GM12878 (cell line): ENCODE measurements at regions not wholly inside any gene's neighbourhood (a gene's known extent, or its start where the extent isn't known, plus 50 kb on each side); places are given as distances from the start of the nearest gene placed in this dataset.

Source experiments
- ATAC-seq: fragments of 200-7000 bp; cut with Tn5 transposase; 3 replicates; pipeline ENCODE4 v1.9.1; 2020; ENCODE audit warnings: mild to moderate bottlenecking, moderate library complexity
- BruUV-seq: library from RNA; stranded (reverse); fragments of 400-500 nt; replicated peaks from 2 replicates; lab custom pipeline; 2021; lab: Mats Ljungman, UMichigan
- CTCF ChIA-PET: fragments of 300-600 bp; sonication (Branson Sonifier 250); formaldehyde crosslinking; extraction: SDS; loops from one replicate; lab custom pipeline; 2021; ENCODE audit warnings: inconsistent platforms; lab: Yijun Ruan, JAX
- POLR2A ChIA-PET: fragments of 350-600 bp; formaldehyde crosslinking; extraction: SDS; loops from one replicate; lab custom pipeline; 2021; ENCODE audit warnings: inconsistent platforms; lab: Charles Lee
- RAD21 ChIA-PET: fragments of 300-600 bp; sonication (Branson Sonifier 250); formaldehyde crosslinking; loops from one replicate; lab custom pipeline; 2023; ENCODE audit warnings: antibody characterized with exemption; ENCODE audit not compliant: unreplicated experiment; lab: Charles Lee
- SMC1A ChIA-PET: fragments of 300-600 bp; sonication (Branson Sonifier 250); formaldehyde crosslinking; loops from one replicate; lab custom pipeline; 2023; ENCODE audit not compliant: unreplicated experiment, uncharacterized antibody; lab: Charles Lee
- DNase-seq: peaks from one replicate; pipeline ENCODE4 v3.0.0-alpha.2; 2011; ENCODE audit warnings: low read depth, low spot score
- FAIRE-seq: peaks from 3 replicates; lab custom pipeline; 2011; peaks lifted over from hg19 to GRCh38; lab: Jason Lieb, UNC
- H2AFZ ChIP-seq: 2 replicates; pipeline ENCODE4 v1.6.0; 2011; ENCODE audit warnings: low read depth, low read length, control low read depth; ENCODE audit not compliant: control insufficient read depth
- H3K27ac ChIP-seq: 2 replicates; pipeline ENCODE4 v1.5.1; 2011; ENCODE audit warnings: control low read depth; ENCODE audit not compliant: control insufficient read depth, insufficient read depth
- H3K27me3 ChIP-seq, 2 experiments: replicated peaks in 1 of 2; 2 replicates each; pipeline versions ENCODE4 v1.6.0 to v1.6.1; 2011; ENCODE audit warnings: low read length in 1 of 2; ENCODE audit not compliant: control insufficient read depth in 2 of 2, insufficient read depth in 2 of 2
- H3K36me3 ChIP-seq, 2 experiments: 2 replicates each; pipeline ENCODE4 v1.5.1; 2011; ENCODE audit warnings: low read length in 1 of 2; ENCODE audit not compliant: control insufficient read depth in 2 of 2, insufficient read depth in 2 of 2
- H3K4me1 ChIP-seq: 2 replicates; pipeline ENCODE4 v1.6.1; 2011; ENCODE audit warnings: mild to moderate bottlenecking, low read length, moderate library complexity, mixed read lengths; ENCODE audit not compliant: control insufficient read depth, insufficient read depth
- H3K4me2 ChIP-seq: 2 replicates; pipeline ENCODE4 v1.6.0; 2011; ENCODE audit warnings: control low read depth; ENCODE audit not compliant: control insufficient read depth, insufficient read depth
- H3K4me3 ChIP-seq: fragments of 200-600 bp; sonication (generic); 2 replicates; pipeline ENCODE4 v1.5.1; 2016
- H3K79me2 ChIP-seq: 2 replicates; pipeline ENCODE4 v1.6.0; 2011; ENCODE audit warnings: low read length; ENCODE audit not compliant: control insufficient read depth, insufficient read depth
- H3K9ac ChIP-seq: 2 replicates; pipeline ENCODE4 v1.8.0; 2011; ENCODE audit warnings: low read length, control low read depth, mixed read lengths; ENCODE audit not compliant: control insufficient read depth, insufficient read depth
- H3K9me3 ChIP-seq: replicated peaks from 3 replicates; pipeline ENCODE4 v1.5.1; 2011; ENCODE audit warnings: mild to moderate bottlenecking, low read length; ENCODE audit not compliant: control insufficient read depth, insufficient read depth
- H4K20me1 ChIP-seq: 2 replicates; pipeline ENCODE4 v1.6.0; 2011; ENCODE audit not compliant: control insufficient read depth, insufficient read depth
- ATF3 ChIP-seq: IDR thresholded peaks from 2 replicates; pipeline ENCODE4 v1.6.1; 2011; ENCODE audit warnings: low read depth, mild to moderate bottlenecking, low read length, moderate library complexity, borderline replicate concordance; ENCODE audit errors: extremely low read depth
- BCL11A ChIP-seq: IDR thresholded peaks from 2 replicates; pipeline ENCODE4 v1.6.1; 2011; ENCODE audit warnings: low read depth, low read length
- ELK1 ChIP-seq: IDR thresholded peaks from 2 replicates; pipeline ENCODE4 v1.6.1; 2012; ENCODE audit warnings: low read depth, low read length, improper control_type of control experiment
- HDAC2 ChIP-seq: fragments of 200-600 bp; sonication (generic); IDR thresholded peaks from 2 replicates; pipeline ENCODE4 v1.6.1; 2017
- JUND ChIP-seq: IDR thresholded peaks from 2 replicates; pipeline ENCODE4 v1.6.1; 2012; ENCODE audit warnings: low read depth, mild to moderate bottlenecking, low read length, improper control_type of control experiment, moderate library complexity
- MAX ChIP-seq: IDR thresholded peaks from 2 replicates; pipeline ENCODE4 v1.6.1; 2012; ENCODE audit warnings: low read depth, low read length, improper control_type of control experiment
- NBN ChIP-seq: fragments of 450-650 bp; IDR thresholded peaks from 2 replicates; pipeline ENCODE4 v1.6.1; 2016
- NFXL1 ChIP-seq: fragments of 450-650 bp; IDR thresholded peaks from 2 replicates; pipeline ENCODE4 v1.6.1; 2017; ENCODE audit warnings: antibody characterized with exemption, mild to moderate bottlenecking, borderline replicate concordance
- PAX8 ChIP-seq: fragments of 450-650 bp; IDR thresholded peaks from 2 replicates; pipeline ENCODE4 v1.6.1; 2017; ENCODE audit warnings: mild to moderate bottlenecking, moderate library complexity
- REST ChIP-seq: IDR thresholded peaks from 2 replicates; pipeline ENCODE4 v1.6.1; 2012; ENCODE audit warnings: mild to moderate bottlenecking, low read depth, low read length
- SMAD5 ChIP-seq: IDR thresholded peaks from 2 replicates; pipeline ENCODE4 v1.6.1; 2016; ENCODE audit warnings: antibody characterized with exemption, low read depth
- SREBF2 ChIP-seq: IDR thresholded peaks from 2 replicates; pipeline ENCODE4 v1.6.1; 2012; ENCODE audit warnings: mild to moderate bottlenecking, low read length
- WGBS: methylation state at CpG from one replicate; pipeline ENCODE4 v1.1.6; 2016; ENCODE audit warnings: low lambda C conversion rate; ENCODE audit not compliant: insufficient replicate concordance, insufficient coverage; ENCODE audit errors: missing lambda C conversion rate; 5-methylcytosine and 5-hydroxymethylcytosine counted together
- in situ Hi-C: fragments of 300-500 bp; cut with MboI; formaldehyde crosslinking; loops from 9 replicates; pipeline ENCODE4 v1.14.3; 2018; ENCODE audit warnings: mixed read lengths
- intact Hi-C: fragments of 100-400 bp; cut with micrococcal nuclease; formaldehyde crosslinking; loops from one replicate; pipeline ENCODE4 v1.14.2; 2022; ENCODE audit not compliant: unreplicated experiment

GRCh38 chr2:109669731-109670130, 55.6 kb downstream of the SOWAHC start:
- no peaks in the 10 kb centered on the region for H3K27me3 ChIP-seq
- ChIA-PET CTCF (no interaction called here), RAD21 (no interaction called here), SMC1A (no interaction called here), POLR2A (interaction anchor here (0.5 kb wide), 1 partner anchor 135 kb away, joined by 4 read pairs; no protein-coding TSS in a partner anchor)
- TF ChIP-seq SMAD5 (no peak), JUND (no peak), BCL11A (no peak)
- no peaks in the 10 kb centered on the region for H3K9me3 ChIP-seq
- intact Hi-C loops (no loop called here), in situ Hi-C loops (no loop called here)
- H3K4me2 ChIP-seq, result no peak overlapping the region
- no peak overlapping the region for H3K9ac ChIP-seq
- H3K4me1 ChIP-seq, result no peaks in the 10 kb centered on the region
- H3K27ac ChIP-seq, result no peak overlapping the region
- DNase-seq, result no peak
- no peaks in the 10 kb centered on the region for H4K20me1 ChIP-seq
- no peaks in the 10 kb centered on the region for H3K79me2 ChIP-seq
- BruUV-seq, result no TSS peak
- no peak overlapping the region for H3K4me3 ChIP-seq
- FAIRE-seq, result no peak
- 47% methylated on average over 9 of the region's 11 CpGs for WGBS
- ATAC-seq, result no peak
- H3K36me3 ChIP-seq, result no peaks in the 10 kb centered on the region
- H2AFZ ChIP-seq, result no peak overlapping the region

GRCh38 chr2:109670556-109671411, 56.6 kb downstream of the SOWAHC start:
- Histone ChIP-seq H3K27ac (no peak overlapping the region), H3K9ac (no peak overlapping the region), H3K36me3 (no peaks in the 10 kb centered on the region), H2AFZ (no peak overlapping the region), H3K27me3 (no peaks in the 10 kb centered on the region; a peak in 1 of 4 replicates), H3K9me3 (no peaks in the 10 kb centered on the region), H3K79me2 (no peaks in the 10 kb centered on the region), H3K4me3 (no peak overlapping the region), H3K4me2 (no peak overlapping the region), H3K4me1 (no peaks in the 10 kb centered on the region), H4K20me1 (no peaks in the 10 kb centered on the region)
- intact Hi-C loops (no loop called here), in situ Hi-C loops (no loop called here)
- BruUV-seq, result no TSS peak
- ATAC-seq (no peak), DNase-seq (no peak), FAIRE-seq (no peak)
- ChIA-PET RAD21 (no interaction called here), POLR2A (no interaction called here), CTCF (interaction anchor here (1.1 kb wide), 1 partner anchor 125 kb away, joined by 4 read pairs; no protein-coding TSS in a partner anchor), SMC1A (no interaction called here)
- WGBS, result 35% methylated on average over 8 of the region's 8 CpGs
- TF ChIP-seq ELK1 (no peak), SREBF2 (no peak), MAX (no peak), REST (no peak), HDAC2 (no peak), NBN (no peak), NFXL1 (no peak), PAX8 (no peak), ATF3 (no peak), BCL11A (no peak)
